ENCODE measurements at regions not wholly inside any gene's neighbourhood (a gene's known extent, or its start where the extent isn't known, plus 50 kb on each side); places are given as distances from the start of the nearest gene placed in this dataset.

DNA sequence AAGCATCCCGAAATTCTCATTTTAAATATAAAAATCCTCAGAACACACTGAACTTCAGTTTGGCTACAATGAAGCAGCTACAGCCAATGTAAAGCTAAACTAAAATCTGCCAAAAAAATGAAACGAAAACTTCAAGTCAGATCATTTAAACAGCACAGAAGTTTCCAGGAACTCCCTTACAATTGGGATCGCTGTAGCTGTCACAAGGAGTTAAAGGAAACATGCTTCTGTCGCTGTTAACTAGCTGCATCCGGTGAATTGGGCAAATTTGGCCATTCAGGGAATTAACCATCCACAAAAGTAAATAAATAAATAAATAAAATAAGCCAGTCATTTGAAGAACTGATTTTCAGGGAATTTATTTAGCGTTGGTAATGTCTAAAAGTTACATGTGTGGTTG lies 77.0 kb upstream of the PEG3 start:
- TF ChIP-seq, protein P1, sequence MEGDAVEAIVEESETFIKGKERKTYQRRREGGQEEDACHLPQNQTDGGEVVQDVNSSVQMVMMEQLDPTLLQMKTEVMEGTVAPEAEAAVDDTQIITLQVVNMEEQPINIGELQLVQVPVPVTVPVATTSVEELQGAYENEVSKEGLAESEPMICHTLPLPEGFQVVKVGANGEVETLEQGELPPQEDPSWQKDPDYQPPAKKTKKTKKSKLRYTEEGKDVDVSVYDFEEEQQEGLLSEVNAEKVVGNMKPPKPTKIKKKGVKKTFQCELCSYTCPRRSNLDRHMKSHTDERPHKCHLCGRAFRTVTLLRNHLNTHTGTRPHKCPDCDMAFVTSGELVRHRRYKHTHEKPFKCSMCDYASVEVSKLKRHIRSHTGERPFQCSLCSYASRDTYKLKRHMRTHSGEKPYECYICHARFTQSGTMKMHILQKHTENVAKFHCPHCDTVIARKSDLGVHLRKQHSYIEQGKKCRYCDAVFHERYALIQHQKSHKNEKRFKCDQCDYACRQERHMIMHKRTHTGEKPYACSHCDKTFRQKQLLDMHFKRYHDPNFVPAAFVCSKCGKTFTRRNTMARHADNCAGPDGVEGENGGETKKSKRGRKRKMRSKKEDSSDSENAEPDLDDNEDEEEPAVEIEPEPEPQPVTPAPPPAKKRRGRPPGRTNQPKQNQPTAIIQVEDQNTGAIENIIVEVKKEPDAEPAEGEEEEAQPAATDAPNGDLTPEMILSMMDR (conservative IDR thresholded peaks at IDR 0.05 in 1 of 2, IDR thresholded peaks at IDR 0.05 in 1 of 2; ENCODE audit: extremely low read depth in 1 of 2, insufficient read depth in 1 of 2, low read depth in 1 of 2, low read length in 2 of 2), result no peak
- TF ChIP-seq EZH2 (IDR thresholded peaks at IDR 0.05; ENCODE audit: borderline replicate concordance, low read length), result no peak
